ENCODE measurements at regions not wholly inside any gene's neighbourhood (a gene's known extent, or its start where the extent isn't known, plus 50 kb on each side); places are given as distances from the start of the nearest gene placed in this dataset.

GRCh38 chr6:43861212-43861894 is 91.3 kb downstream of the VEGFA start:
- DNase-seq, result no peak

GRCh38 chr6:43860285-43860684 is 90.3 kb downstream of the VEGFA start:
- DNase-seq, result no peak

- no peak for DNase-seq
These were observed 89.2 kb downstream of the VEGFA start for GRCh38 chr6:43859213-43859612.

- DNase-seq, result no peak
These were observed 88.4 kb downstream of the VEGFA start for GRCh38 chr6:43858161-43859153.

GRCh38 chr6:43856005-43856765 is 86.2 kb downstream of the VEGFA start:
- DNase-seq, result peak in 1 of 2 experiments; percentile 12

- no peak for DNase-seq
These were observed 85.2 kb downstream of the VEGFA start for GRCh38 chr6:43855247-43855646.

- DNase-seq, result no peak
These were observed 83.1 kb downstream of the VEGFA start for GRCh38 chr6:43853066-43853650.

GRCh38 chr6:43852350-43852864 is 82.4 kb downstream of the VEGFA start:
- no peak for DNase-seq

GRCh38 chr6:43851204-43851865 is 81.3 kb downstream of the VEGFA start:
- no peak for DNase-seq

GRCh38 chr6:43850314-43851203 is 80.5 kb downstream of the VEGFA start:
- DNase-seq, result no peak

- DNase-seq, result no peak
These were observed 79.8 kb downstream of the VEGFA start for GRCh38 chr6:43849844-43850243.

- no peak for DNase-seq
These were observed 78.8 kb downstream of the VEGFA start for GRCh38 chr6:43848671-43849391.

- DNase-seq, result no peak
These were observed 78.0 kb downstream of the VEGFA start for GRCh38 chr6:43847741-43848630.

GRCh38 chr6:43846556-43846955 is 76.5 kb downstream of the VEGFA start:
- no peak for DNase-seq

GRCh38 chr6:43845646-43846045 is 75.6 kb downstream of the VEGFA start:
- no peak for DNase-seq

GRCh38 chr6:43843669-43844171 is 73.7 kb downstream of the VEGFA start:
- no peak for DNase-seq

GRCh38 chr6:43843097-43843645 is 73.2 kb downstream of the VEGFA start:
- no peak for DNase-seq

- no peak for DNase-seq
These were observed 72.3 kb downstream of the VEGFA start for GRCh38 chr6:43842231-43842794.

All from SHP77 (cell line).